HEK293 (cell line): ENCODE measurements at regions not wholly inside any gene's neighbourhood (a gene's known extent, or its start where the extent isn't known, plus 50 kb on each side); places are given as distances from the start of the nearest gene placed in this dataset.

Experiments used
- MZF1 ChIP-seq: fragments of 450-650 bp; formaldehyde crosslinking; IDR thresholded peaks from 2 replicates; pipeline ENCODE4 v1.5.1; 2017; ENCODE audit warnings: missing biosample characterization, missing genetic modification characterization, borderline replicate concordance
- YY1 ChIP-seq: fragments of 450-650 bp; formaldehyde crosslinking; IDR thresholded peaks from 2 replicates; pipeline ENCODE4 v1.5.1; 2018; ENCODE audit warnings: missing biosample characterization, missing genetic modification characterization
- ZBTB1 ChIP-seq: fragments of 450-650 bp; formaldehyde crosslinking; IDR thresholded peaks from 2 replicates; pipeline ENCODE4 v1.5.1; 2016; ENCODE audit warnings: missing biosample characterization, missing genetic modification characterization
- ZBTB21 ChIP-seq: fragments of 450-650 bp; formaldehyde crosslinking; IDR thresholded peaks from 2 replicates; pipeline ENCODE4 v1.5.1; 2017; ENCODE audit warnings: missing biosample characterization, missing genetic modification characterization
- ZFP3 ChIP-seq: fragments of 450-650 bp; formaldehyde crosslinking; IDR thresholded peaks from 2 replicates; pipeline ENCODE4 v1.5.1; 2016; ENCODE audit warnings: low read depth, missing biosample characterization, missing genetic modification characterization
- ZNF24 ChIP-seq: fragments of 450-650 bp; formaldehyde crosslinking; IDR thresholded peaks from 2 replicates; pipeline ENCODE4 v1.5.1; 2016; ENCODE audit warnings: missing biosample characterization, missing genetic modification characterization
- TF ChIP-seq, protein P1 (sequence below): fragments of 450-650 bp; formaldehyde crosslinking; IDR thresholded peaks from 2 replicates; pipeline ENCODE4 v1.5.1; 2016; ENCODE audit warnings: missing biosample characterization, missing genetic modification characterization, low read depth
- TF ChIP-seq, protein P2 (sequence below): fragments of 450-650 bp; formaldehyde crosslinking; IDR thresholded peaks from 2 replicates; pipeline ENCODE4 v1.5.1; 2016; ENCODE audit warnings: missing biosample characterization, missing genetic modification characterization
- TF ChIP-seq, protein P3 (sequence below): sonication (generic); formaldehyde crosslinking; IDR thresholded peaks from 2 replicates; pipeline ENCODE4 v1.8.1; 2022; ENCODE audit warnings: mild to moderate bottlenecking, moderate library complexity, missing genetic modification reagents

DNA sequence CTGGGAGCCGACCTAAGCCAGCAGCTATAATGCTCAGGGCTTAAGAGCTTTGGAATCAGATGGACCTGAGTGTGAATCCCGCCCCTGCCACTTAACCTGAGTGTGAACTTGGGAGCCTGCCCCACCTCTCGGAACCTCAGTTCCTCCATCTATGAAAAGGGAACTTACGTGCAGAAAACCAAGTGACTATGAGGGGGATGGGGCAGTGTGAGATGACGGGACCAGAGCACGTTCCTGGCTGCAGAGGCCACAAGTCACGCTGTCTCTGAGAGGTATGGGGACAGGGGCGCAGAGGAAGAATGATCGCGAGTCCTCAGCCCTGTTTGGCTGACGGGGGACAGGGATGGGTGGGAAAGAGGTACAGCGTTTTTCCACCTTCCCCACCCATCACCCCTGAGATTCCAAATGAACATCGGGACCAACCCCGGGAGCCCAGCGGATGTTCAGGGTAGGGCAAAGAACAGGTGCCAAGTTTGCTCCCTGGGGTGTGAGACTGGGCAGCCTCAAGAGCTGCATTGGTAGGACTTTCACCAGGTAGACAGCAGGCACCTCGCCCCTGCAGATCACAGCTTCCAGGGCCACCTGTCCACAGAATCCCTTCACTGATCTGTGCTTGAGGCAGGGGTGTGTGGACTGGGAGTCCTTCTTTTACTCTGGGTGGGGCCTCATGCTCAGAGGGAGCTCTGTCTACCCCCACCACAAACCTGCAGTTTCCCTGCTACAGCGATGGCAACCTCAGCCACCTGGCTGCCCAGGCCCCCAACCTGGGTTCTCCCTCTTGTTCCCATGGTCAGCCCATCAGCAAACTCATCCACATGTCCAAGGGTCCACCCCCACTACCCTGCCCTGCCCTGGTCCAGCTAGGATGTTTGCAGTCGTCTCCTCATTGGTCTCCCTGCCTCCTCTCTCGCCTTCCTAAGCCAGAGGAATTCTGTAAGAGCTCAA is 85.8 kb downstream of the CEBPB start:
- TF ChIP-seq MZF1 (no peak), ZNF24 (tag by site-specific recombination) (no peak), ZBTB21 (tag by site-specific recombination) (no peak), ZFP3 (tag by site-specific recombination) (no peak), ZBTB1 (tag by site-specific recombination) (no peak), YY1 (tag by site-specific recombination) (no peak)
- TF ChIP-seq, protein P1, sequence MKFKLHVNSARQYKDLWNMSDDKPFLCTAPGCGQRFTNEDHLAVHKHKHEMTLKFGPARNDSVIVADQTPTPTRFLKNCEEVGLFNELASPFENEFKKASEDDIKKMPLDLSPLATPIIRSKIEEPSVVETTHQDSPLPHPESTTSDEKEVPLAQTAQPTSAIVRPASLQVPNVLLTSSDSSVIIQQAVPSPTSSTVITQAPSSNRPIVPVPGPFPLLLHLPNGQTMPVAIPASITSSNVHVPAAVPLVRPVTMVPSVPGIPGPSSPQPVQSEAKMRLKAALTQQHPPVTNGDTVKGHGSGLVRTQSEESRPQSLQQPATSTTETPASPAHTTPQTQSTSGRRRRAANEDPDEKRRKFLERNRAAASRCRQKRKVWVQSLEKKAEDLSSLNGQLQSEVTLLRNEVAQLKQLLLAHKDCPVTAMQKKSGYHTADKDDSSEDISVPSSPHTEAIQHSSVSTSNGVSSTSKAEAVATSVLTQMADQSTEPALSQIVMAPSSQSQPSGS, result no peak
- TF ChIP-seq, protein P2, sequence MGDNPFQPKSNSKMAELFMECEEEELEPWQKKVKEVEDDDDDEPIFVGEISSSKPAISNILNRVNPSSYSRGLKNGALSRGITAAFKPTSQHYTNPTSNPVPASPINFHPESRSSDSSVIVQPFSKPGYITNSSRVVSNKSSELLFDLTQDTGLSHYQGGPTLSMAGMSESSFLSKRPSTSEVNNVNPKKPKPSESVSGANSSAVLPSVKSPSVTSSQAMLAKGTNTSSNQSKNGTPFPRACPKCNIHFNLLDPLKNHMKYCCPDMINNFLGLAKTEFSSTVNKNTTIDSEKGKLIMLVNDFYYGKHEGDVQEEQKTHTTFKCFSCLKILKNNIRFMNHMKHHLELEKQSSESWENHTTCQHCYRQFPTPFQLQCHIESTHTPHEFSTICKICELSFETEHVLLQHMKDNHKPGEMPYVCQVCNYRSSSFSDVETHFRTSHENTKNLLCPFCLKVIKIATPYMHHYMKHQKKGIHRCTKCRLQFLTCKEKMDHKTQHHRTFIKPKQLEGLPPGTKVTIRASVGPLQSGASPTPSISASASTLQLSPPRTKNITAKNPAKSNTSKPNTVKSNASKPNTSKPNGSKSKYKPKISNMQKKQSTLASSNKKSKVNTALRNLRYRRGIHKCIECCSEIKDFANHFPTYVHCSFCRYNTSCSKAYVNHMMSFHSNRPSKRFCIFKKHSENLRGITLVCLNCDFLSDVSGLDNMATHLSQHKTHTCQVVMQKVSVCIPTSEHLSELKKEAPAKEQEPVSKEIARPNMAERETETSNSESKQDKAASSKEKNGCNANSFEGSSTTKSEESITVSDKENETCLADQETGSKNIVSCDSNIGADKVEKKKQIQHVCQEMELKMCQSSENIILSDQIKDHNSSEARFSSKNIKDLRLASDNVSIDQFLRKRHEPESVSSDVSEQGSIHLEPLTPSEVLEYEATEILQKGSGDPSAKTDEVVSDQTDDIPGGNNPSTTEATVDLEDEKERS (tag by site-specific recombination), result no peak
- TF ChIP-seq, protein P3, sequence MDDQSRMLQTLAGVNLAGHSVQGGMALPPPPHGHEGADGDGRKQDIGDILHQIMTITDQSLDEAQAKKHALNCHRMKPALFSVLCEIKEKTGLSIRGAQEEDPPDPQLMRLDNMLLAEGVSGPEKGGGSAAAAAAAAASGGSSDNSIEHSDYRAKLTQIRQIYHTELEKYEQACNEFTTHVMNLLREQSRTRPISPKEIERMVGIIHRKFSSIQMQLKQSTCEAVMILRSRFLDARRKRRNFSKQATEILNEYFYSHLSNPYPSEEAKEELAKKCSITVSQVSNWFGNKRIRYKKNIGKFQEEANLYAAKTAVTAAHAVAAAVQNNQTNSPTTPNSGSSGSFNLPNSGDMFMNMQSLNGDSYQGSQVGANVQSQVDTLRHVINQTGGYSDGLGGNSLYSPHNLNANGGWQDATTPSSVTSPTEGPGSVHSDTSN (CRISPR knock-in tag), result no peak
